Aorta (tissue), 5 donors: ENCODE measurements at regions not wholly inside any gene's neighbourhood (a gene's known extent, or its start where the extent isn't known, plus 50 kb on each side); places are given as distances from the start of the nearest gene placed in this dataset.

Experiments
- ATAC-seq: fragments of 200-7000 bp; cut with Tn5 transposase; one replicate; pipeline ENCODE4 v1.9.1; 2022; ENCODE audit warnings: moderate library complexity; ENCODE audit not compliant: low FRiP score
- DNase-seq, 2 donors: peaks; one replicate each; pipeline ENCODE4 v3.0.0-alpha.2; 2020
- H3K27ac ChIP-seq, 2 donors: one replicate each; pipeline ENCODE4 v1.5.1; 2013; ENCODE audit warnings: low read length in 2 of 2, mild to moderate bottlenecking in 2 of 2, moderate library complexity in 2 of 2, control low read depth in 1 of 2, inconsistent platforms in 1 of 2, low read depth in 1 of 2
- H3K27me3 ChIP-seq, 2 donors: one replicate each; pipeline ENCODE4 v1.6.1; 2013; ENCODE audit warnings: control low read depth in 1 of 2, low read length in 1 of 2, mild to moderate bottlenecking in 1 of 2, moderate library complexity in 1 of 2; ENCODE audit not compliant: insufficient read depth in 2 of 2, control insufficient read depth in 1 of 2
- H3K36me3 ChIP-seq, 2 donors: one replicate each; pipeline ENCODE4 v1.6.1; 2013; ENCODE audit warnings: control low read depth in 1 of 2, low read length in 1 of 2, mild to moderate bottlenecking in 1 of 2; ENCODE audit not compliant: insufficient read depth in 2 of 2, control insufficient read depth in 1 of 2
- H3K4me1 ChIP-seq, 2 donors: one replicate each; pipeline ENCODE4 v1.6.1; 2013; ENCODE audit warnings: low read length in 2 of 2, control low read depth in 1 of 2, mild to moderate bottlenecking in 1 of 2, moderate library complexity in 1 of 2; ENCODE audit not compliant: insufficient read depth in 2 of 2, control insufficient read depth in 1 of 2
- H3K4me3 ChIP-seq, 2 donors: one replicate each; pipeline ENCODE4 v1.5.1; 2013; ENCODE audit warnings: low read length in 2 of 2, control low read depth in 1 of 2, mild to moderate bottlenecking in 1 of 2
- H3K9me3 ChIP-seq: one replicate; pipeline ENCODE4 v1.6.1; 2013; ENCODE audit warnings: mild to moderate bottlenecking, low read length; ENCODE audit not compliant: control insufficient read depth
- WGBS, 2 donors: extraction: QIAGEN DNeasy Blood & Tissue Kit; methylation state at CpG; one replicate each; pipeline ENCODE4 v1.1.7; 2013; 5-methylcytosine and 5-hydroxymethylcytosine counted together
- intact Hi-C, 2 donors: fragments of 100-400 bp; cut with DNase I; formaldehyde crosslinking; loops; one replicate each; pipeline versions ENCODE4 v1.14.2 to v1.15.0; 2022
- donor health status: healthy with polysubstance abuse.
- donor health status: Bipolar disorder and iron deficiency.
- donor health status: DM: no; HTN: no; CAD: no.
- donor health status: DM: no; HTN: no; CAD: no.
- donor health status: DM: yes; HTN: yes; CAD: no.

DNA sequence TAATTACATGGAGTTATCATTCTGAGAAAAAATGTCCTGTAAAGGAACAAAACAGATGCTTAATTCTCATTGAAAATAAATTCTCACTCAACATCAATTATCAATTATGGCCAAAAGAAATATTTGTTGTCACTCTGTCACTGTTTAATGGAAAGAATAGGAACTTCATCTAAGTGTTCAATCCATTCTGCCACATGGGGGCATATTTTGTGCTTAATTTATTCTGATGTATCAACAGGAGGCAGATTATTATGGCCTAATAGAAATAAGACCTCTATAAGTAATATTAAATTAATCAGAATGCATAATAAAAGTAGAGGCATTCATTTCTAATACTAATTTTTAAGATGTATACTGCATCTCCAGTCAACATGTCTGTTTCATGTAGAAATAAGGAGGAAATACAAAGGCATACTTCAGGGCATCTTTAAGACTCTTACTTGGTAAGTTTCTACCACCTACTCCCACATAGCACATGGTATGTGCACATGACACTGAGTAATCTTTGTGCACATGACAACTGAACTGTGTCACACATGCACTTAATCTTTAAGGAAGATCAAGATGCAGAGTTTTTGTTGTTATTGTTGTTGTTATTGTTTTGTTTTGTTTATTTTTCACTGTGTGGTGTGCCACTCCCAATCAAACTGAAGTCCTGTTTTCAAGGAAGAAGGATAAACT is 420.4 kb upstream of the SEMA3A start:
- H3K27ac ChIP-seq = no peak overlapping the region
- no peak for ATAC-seq
- intact Hi-C loops = no loop called here

DNA sequence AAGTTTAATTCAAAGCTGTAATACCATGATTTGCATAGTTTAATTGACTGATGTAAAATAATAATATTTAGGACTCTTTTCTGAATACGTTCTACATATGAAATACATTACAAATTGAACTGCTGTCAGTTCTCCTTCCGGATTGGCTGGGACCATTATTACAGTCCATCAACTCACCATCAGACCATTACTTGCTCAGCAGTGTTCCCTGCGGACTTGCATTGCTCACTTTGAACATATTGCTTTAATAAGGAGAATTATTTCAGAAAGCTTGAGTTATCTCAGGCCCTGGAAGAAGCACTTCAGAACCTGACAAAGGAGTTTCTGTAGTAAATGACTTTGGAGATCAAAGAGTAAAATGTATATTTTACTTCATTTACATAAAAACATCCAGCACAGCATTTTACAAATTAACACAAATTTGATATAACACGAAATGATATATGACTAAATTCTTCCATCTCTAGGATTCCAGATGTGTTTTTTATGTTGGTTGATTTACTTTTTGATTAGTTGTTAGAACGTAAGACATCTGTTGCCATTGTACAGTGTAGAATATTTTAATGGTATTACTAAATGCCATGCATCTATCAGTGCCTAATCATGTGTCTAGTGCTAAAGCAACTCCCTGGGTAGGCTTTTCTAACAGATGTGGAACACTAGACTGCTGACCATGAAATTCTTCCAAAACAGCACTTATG is 418.5 kb upstream of the SEMA3A start:
- H3K27ac ChIP-seq = no peak overlapping the region
- no peak overlapping the region for H3K4me3 ChIP-seq
- no peaks in the 10 kb centered on the region for H3K27me3 ChIP-seq
- no peaks in the 10 kb centered on the region for H3K36me3 ChIP-seq
- 80 to 87% methylated on average over 5 of the region's 5 CpGs for WGBS, 2 donors
- intact Hi-C loops = no loop called here
- no peaks in the 10 kb centered on the region for H3K4me1 ChIP-seq
- ATAC-seq (no peak), DNase-seq (no peak)
- no peaks in the 10 kb centered on the region for H3K9me3 ChIP-seq

More for the DNA sequence above, 420.4 kb upstream of the SEMA3A start:
- Histone ChIP-seq H3K27me3 (no peaks in the 10 kb centered on the region), H3K36me3 (no peaks in the 10 kb centered on the region), H3K4me3 (no peak overlapping the region), H3K4me1 (no peaks in the 10 kb centered on the region), H3K9me3 (no peaks in the 10 kb centered on the region)
- no peak for DNase-seq

DNA sequence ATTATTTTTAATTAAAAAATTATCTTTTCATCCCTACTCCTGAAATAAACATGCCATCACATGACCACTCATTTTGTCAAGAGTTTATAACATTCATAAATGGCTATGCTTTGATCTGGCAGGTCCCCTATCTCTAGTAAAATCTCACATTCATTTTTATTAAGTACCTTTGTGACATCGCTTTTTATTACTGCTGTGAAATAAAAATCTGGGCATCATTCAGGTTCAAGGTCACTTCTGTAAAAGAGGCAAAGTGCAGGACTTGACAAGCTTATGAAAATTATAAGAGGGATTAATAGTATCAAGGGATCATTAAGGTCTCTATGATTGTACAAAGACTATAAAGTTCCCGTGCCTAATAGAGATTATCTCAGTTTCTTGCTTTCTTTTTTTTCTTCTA is 416.8 kb upstream of the SEMA3A start:
- no peak for DNase-seq
- no peaks in the 10 kb centered on the region for H3K27me3 ChIP-seq
- intact Hi-C loops = no loop called here
- no peak overlapping the region for H3K4me3 ChIP-seq
- ATAC-seq = no peak
- no peaks in the 10 kb centered on the region for H3K9me3 ChIP-seq
- H3K36me3 ChIP-seq = no peaks in the 10 kb centered on the region
- no peaks in the 10 kb centered on the region for H3K4me1 ChIP-seq
- 63 to 70% methylated on average over 2 of the region's 2 CpGs for WGBS, 2 donors
- no peak overlapping the region for H3K27ac ChIP-seq

DNA sequence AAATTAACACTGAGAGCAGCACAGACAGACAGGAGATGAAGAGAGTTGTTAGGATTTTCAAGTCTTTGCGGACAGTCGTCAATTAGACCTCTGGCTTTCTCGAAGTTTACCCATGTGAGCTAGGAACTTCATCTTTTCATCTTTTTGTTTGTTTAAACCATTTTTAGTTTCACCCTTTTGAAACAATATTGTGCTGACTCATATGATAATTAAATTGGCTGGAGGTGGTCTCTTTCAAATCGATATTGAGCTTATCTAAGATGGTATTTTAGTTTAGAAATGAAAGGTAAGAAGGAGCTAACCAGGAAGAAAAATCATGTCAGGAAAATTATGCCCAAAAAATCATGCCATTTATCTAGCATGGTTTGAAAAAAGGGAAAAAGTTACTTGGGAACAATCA is 415.8 kb upstream of the SEMA3A start:
- no peaks in the 10 kb centered on the region for H3K36me3 ChIP-seq
- ATAC-seq (no peak), DNase-seq (no peak)
- no peak overlapping the region for H3K27ac ChIP-seq
- intact Hi-C loops = no loop called here
- no peaks in the 10 kb centered on the region for H3K27me3 ChIP-seq
- H3K4me1 ChIP-seq = no peaks in the 10 kb centered on the region
- H3K9me3 ChIP-seq = no peaks in the 10 kb centered on the region
- H3K4me3 ChIP-seq = no peak overlapping the region
- WGBS, 2 donors = 90 to 93% methylated on average over 4 of the region's 4 CpGs

DNA sequence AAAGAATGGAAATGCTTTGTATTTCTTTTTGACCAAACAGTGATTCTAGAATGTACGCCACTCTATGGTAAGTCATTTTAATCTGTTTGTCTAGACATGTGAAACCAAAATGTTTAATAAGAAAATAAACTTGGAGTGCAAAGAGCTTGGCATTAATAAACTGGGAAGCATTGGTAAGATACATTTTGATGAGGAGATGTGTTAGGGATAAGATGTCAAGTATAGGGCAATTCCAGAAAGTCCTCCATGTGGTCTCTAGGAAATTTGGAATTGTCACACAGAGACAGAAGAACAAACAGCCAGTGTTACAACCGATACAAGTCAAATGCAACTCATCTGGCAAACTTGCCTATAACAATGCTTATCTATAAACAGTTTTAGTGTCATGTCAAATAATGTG is 410.7 kb upstream of the SEMA3A start:
- H3K27me3 ChIP-seq = no peaks in the 10 kb centered on the region
- H3K36me3 ChIP-seq = no peaks in the 10 kb centered on the region
- 91 to 93% methylated on average over 2 of the region's 2 CpGs for WGBS, 2 donors
- no peak overlapping the region for H3K4me3 ChIP-seq
- no peaks in the 10 kb centered on the region for H3K4me1 ChIP-seq
- no peak overlapping the region for H3K27ac ChIP-seq
- intact Hi-C loops = no loop called here
- ATAC-seq (no peak), DNase-seq (no peak)
- H3K9me3 ChIP-seq = no peaks in the 10 kb centered on the region

DNA sequence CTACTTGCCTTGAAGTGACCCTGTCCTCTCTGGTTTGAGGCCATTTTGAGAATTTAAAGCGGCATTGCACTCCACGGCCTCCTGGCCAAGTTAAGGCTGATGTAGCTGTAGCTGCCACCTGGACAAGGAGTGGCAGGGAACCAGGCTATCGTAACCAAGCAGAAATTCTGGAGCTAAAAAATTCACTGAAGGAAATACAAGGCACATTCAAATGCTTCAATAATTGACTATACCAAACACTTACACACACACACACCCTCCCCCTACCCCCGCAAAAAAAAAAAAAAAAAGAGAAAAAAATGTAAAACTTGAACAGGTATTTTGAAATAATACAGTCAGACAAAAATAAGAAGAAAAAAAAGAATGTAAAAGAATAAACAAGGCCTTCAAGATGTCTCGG is 409.0 kb upstream of the SEMA3A start:
- ATAC-seq (no peak), DNase-seq (no peak)
- no peaks in the 10 kb centered on the region for H3K36me3 ChIP-seq
- no peaks in the 10 kb centered on the region for H3K9me3 ChIP-seq
- no peaks in the 10 kb centered on the region for H3K27me3 ChIP-seq
- WGBS, 2 donors = 76 to 97% methylated on average over 5 of the region's 5 CpGs
- intact Hi-C loops = no loop called here
- no peaks in the 10 kb centered on the region for H3K4me1 ChIP-seq
- H3K4me3 ChIP-seq = no peak overlapping the region
- no peak overlapping the region for H3K27ac ChIP-seq

DNA sequence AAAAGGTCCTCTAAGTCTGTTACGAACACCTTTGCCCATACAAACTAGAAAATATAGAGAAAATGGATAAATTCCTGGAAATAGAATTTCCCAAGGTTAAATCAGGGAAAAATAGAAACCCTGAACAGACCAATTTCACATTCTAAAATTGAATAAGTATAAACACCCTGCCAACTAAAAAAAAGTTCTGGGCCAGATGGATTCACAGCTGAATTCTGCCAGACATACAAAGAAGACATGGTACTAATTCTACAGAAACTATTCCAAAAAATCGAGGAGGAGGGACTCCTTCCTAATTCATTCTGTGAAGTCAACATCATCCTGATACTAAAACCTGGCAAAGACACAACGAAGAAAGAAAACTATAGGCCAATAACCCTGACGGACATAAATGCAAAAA is 400.4 kb upstream of the SEMA3A start:
- no peaks in the 10 kb centered on the region for H3K36me3 ChIP-seq
- H3K27ac ChIP-seq = no peak overlapping the region
- DNase-seq (no peak), ATAC-seq (no peak)
- 90 to 93% methylated on average over 4 of the region's 4 CpGs for WGBS, 2 donors
- intact Hi-C loops = no loop called here
- no peaks in the 10 kb centered on the region for H3K9me3 ChIP-seq
- no peak overlapping the region for H3K4me3 ChIP-seq
- no peaks in the 10 kb centered on the region for H3K27me3 ChIP-seq
- no peaks in the 10 kb centered on the region for H3K4me1 ChIP-seq

DNA sequence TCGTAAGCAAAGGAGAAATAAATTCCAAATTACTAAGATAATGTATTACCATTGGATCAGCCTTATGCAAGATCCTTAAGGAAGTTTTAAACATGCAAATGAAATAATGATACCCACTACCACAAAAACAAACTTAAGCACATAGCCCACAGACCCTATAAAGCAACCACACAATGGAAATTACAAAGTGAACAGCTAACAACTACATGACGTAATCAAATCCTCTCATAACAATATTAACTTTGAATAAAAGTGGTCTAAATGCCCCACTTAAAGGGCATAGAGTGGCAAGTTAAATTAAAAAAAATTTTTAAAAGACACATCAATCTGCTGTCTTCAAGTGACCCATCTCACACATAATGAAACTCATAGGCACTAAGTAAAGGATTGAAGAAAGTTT is 397.3 kb upstream of the SEMA3A start:
- Histone ChIP-seq H3K4me1 (no peaks in the 10 kb centered on the region), H3K4me3 (no peak overlapping the region), H3K27ac (no peak overlapping the region), H3K36me3 (no peaks in the 10 kb centered on the region), H3K27me3 (no peaks in the 10 kb centered on the region), H3K9me3 (no peaks in the 10 kb centered on the region)
- DNase-seq = no peak
- WGBS, 2 donors = 93 to 94% methylated on average over 2 of the region's 2 CpGs
- no peak for ATAC-seq
- intact Hi-C loops = no loop called here

DNA sequence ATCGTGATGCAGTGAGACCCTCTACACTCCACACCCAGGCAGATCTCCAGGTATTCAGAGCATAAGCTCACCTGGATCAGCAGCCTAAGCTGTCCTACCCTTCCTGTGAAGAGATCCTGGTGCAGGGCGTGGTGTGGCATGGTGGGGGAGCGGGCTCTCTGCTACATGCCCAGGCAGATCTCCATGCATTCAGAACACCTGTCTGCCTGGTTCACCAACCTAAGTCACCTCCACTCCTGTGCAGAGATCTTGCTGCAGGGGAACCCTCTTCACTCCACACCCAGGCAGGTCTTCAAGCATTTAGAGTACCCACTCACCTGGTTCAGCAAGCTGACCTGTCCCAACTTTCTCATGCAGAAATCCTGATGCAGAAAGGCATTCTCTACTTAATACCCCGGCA is 394.4 kb upstream of the SEMA3A start:
- no peak overlapping the region for H3K4me3 ChIP-seq
- no peaks in the 10 kb centered on the region for H3K4me1 ChIP-seq
- H3K27me3 ChIP-seq = no peaks in the 10 kb centered on the region
- H3K9me3 ChIP-seq = no peaks in the 10 kb centered on the region
- H3K36me3 ChIP-seq = no peaks in the 10 kb centered on the region
- no peak for ATAC-seq
- no peak for DNase-seq
- WGBS, 2 donors = 97 to 98% methylated on average over 4 of the region's 4 CpGs
- H3K27ac ChIP-seq = no peak overlapping the region
- intact Hi-C loops = no loop called here
